H1 (cell line): ENCODE measurements at regions not wholly inside any gene's neighbourhood (a gene's known extent, or its start where the extent isn't known, plus 50 kb on each side); places are given as distances from the start of the nearest gene placed in this dataset.

Experiments
- CTCF ChIA-PET: fragments of 300-600 bp; sonication (Branson Sonifier 250); formaldehyde crosslinking; loops from one replicate; lab custom pipeline; 2021; ENCODE audit not compliant: partially characterized antibody; lab: Charles Lee
- POLR2A ChIA-PET: fragments of 300-600 bp; sonication (Branson Sonifier 250); formaldehyde crosslinking; loops from one replicate; lab custom pipeline; 2021; ENCODE audit warnings: inconsistent platforms; ENCODE audit not compliant: partially characterized antibody; lab: Charles Lee
- DNase-seq, 2 experiments: peaks; one replicate each; pipeline versions ENCODE4 v3.0.0 to v3.0.0-alpha.2; 2010 to 2022; ENCODE audit warnings: low spot score in 2 of 2, low read depth in 1 of 2, mixed read lengths in 1 of 2
- FAIRE-seq: peaks from 2 replicates; lab custom pipeline; 2011; peaks lifted over from hg19 to GRCh38; lab: Jason Lieb, UNC
- H2AFZ ChIP-seq: 2 replicates; pipeline ENCODE4 v1.8.1; 2012; ENCODE audit warnings: low read length, inconsistent platforms
- H2AK5ac ChIP-seq: 2 replicates; pipeline ENCODE4 v1.6.1; 2013; ENCODE audit warnings: low read depth, low read length
- H2BK120ac ChIP-seq: replicated peaks from 2 replicates; pipeline ENCODE3; 2013; ENCODE audit warnings: low read depth, low read length, inconsistent platforms
- H2BK12ac ChIP-seq: 2 replicates; pipeline ENCODE4 v1.6.1; 2013; ENCODE audit warnings: low read depth, low read length
- H2BK15ac ChIP-seq: 2 replicates; pipeline ENCODE4 v1.6.1; 2013; ENCODE audit warnings: low read length
- H2BK20ac ChIP-seq: 2 replicates; pipeline ENCODE4 v1.6.1; 2013; ENCODE audit warnings: low read length
- H2BK5ac ChIP-seq: 2 replicates; pipeline ENCODE4 v1.6.1; 2013; ENCODE audit warnings: low read depth, low read length
- H3K14ac ChIP-seq: 2 replicates; pipeline ENCODE4 v1.6.1; 2013; ENCODE audit warnings: inconsistent platforms; ENCODE audit not compliant: insufficient read length
- H3K18ac ChIP-seq: 2 replicates; pipeline ENCODE4 v1.6.1; 2013; ENCODE audit warnings: low read length; ENCODE audit errors: extremely low read depth
- H3K23ac ChIP-seq: 2 replicates; pipeline ENCODE4 v1.6.1; 2013; ENCODE audit warnings: inconsistent platforms; ENCODE audit not compliant: insufficient read length
- H3K23me2 ChIP-seq: 2 replicates; pipeline ENCODE4 v1.6.1; 2013; ENCODE audit warnings: low read depth, low read length
- H3K27ac ChIP-seq: 2 replicates; pipeline ENCODE4 v1.6.1; 2011; ENCODE audit warnings: low read depth, low read length, inconsistent platforms
- H3K27me3 ChIP-seq, 4 experiments: replicated peaks in 1 of 4; 1 replicate in 1 of 4; 2 replicates in 3 of 4; pipeline versions ENCODE4 v1.6.1 to v1.8.1; 2011 to 2013; ENCODE audit warnings: low read length in 3 of 4, mild to moderate bottlenecking in 3 of 4, inconsistent platforms in 2 of 4, mixed read lengths in 2 of 4, moderate library complexity in 1 of 4; ENCODE audit not compliant: control insufficient read depth in 3 of 4, insufficient read depth in 3 of 4; ENCODE audit errors: extremely low read depth in 1 of 4
- H3K36me3 ChIP-seq, 4 experiments: 2 replicates each; pipeline versions ENCODE4 v1.6.1 to v1.8.1; 2011 to 2013; ENCODE audit warnings: mild to moderate bottlenecking in 4 of 4, low read length in 3 of 4, moderate library complexity in 2 of 4, control low read depth in 1 of 4, inconsistent platforms in 1 of 4; ENCODE audit not compliant: insufficient read depth in 4 of 4, control insufficient read depth in 2 of 4
- H3K4ac ChIP-seq: replicated peaks from 2 replicates; pipeline ENCODE3; 2013; ENCODE audit warnings: low read length, low read depth, mixed read lengths, inconsistent platforms; ENCODE audit not compliant: insufficient read length
- H3K4me1 ChIP-seq, 4 experiments: replicated peaks in 1 of 4; 1 replicate in 1 of 4; 2 replicates in 3 of 4; pipeline versions ENCODE4 v1.6.1 to v1.8.1; 2011 to 2013; ENCODE audit warnings: low read length in 3 of 4, inconsistent platforms in 2 of 4, mixed read lengths in 1 of 4; ENCODE audit not compliant: insufficient read depth in 4 of 4, control insufficient read depth in 3 of 4
- H3K4me2 ChIP-seq, 2 experiments: 2 replicates each; pipeline versions ENCODE4 v1.6.1 to v1.8.1; 2011 to 2013; ENCODE audit warnings: low read depth in 2 of 2, low read length in 2 of 2, control low read depth in 1 of 2, inconsistent platforms in 1 of 2, mild to moderate bottlenecking in 1 of 2; ENCODE audit not compliant: insufficient read depth in 1 of 2
- H3K4me3 ChIP-seq, 4 experiments: fragments of 200-600, 300-600 bp in 1 of 4; sonication (generic), shearing (Covaris generic), sonication (Bioruptor Twin) in 1 of 4; 2 replicates each; pipeline versions ENCODE4 v1.5.1 to v1.8.1; 2011 to 2016; ENCODE audit warnings: low read length in 4 of 4, low read depth in 3 of 4, control low read depth in 2 of 4, inconsistent platforms in 2 of 4, mild to moderate bottlenecking in 2 of 4, mixed read lengths in 1 of 4, moderate library complexity in 1 of 4; ENCODE audit not compliant: insufficient read depth in 2 of 4; ENCODE audit errors: extremely low read depth in 1 of 4
- H3K56ac ChIP-seq: replicated peaks from 2 replicates; pipeline ENCODE3; 2013; ENCODE audit warnings: low read depth, mild to moderate bottlenecking, mixed read lengths, low read length, inconsistent platforms; ENCODE audit not compliant: insufficient read length
- H3K79me1 ChIP-seq: 2 replicates; pipeline ENCODE4 v1.6.1; 2013; ENCODE audit warnings: low read depth, low read length, control low read depth
- H3K79me2 ChIP-seq, 2 experiments: 2 replicates each; pipeline versions ENCODE4 v1.6.1 to v1.8.1; 2012 to 2013; ENCODE audit warnings: low read length in 2 of 2, mild to moderate bottlenecking in 2 of 2, inconsistent platforms in 1 of 2; ENCODE audit not compliant: insufficient read depth in 2 of 2, control insufficient read depth in 1 of 2
- H3K9ac ChIP-seq, 4 experiments: replicated peaks in 1 of 4; 1 replicate in 1 of 4; 2 replicates in 3 of 4; pipeline versions ENCODE4 v1.6.1 to v1.8.1; 2011 to 2013; ENCODE audit warnings: low read depth in 3 of 4, low read length in 3 of 4, control low read depth in 2 of 4, mild to moderate bottlenecking in 2 of 4, moderate library complexity in 2 of 4, inconsistent platforms in 1 of 4; ENCODE audit errors: extremely low read depth in 1 of 4
- H3K9me3 ChIP-seq, 2 experiments: 2 replicates each; pipeline versions ENCODE4 v1.6.1 to v1.8.1; 2012 to 2013; ENCODE audit warnings: mild to moderate bottlenecking in 2 of 2, moderate library complexity in 2 of 2, control low read depth in 1 of 2, inconsistent platforms in 1 of 2, low read depth in 1 of 2, low read length in 1 of 2, mixed read lengths in 1 of 2; ENCODE audit not compliant: insufficient read depth in 2 of 2
- H4K20me1 ChIP-seq, 2 experiments: replicated peaks in 1 of 2; 2 replicates each; pipeline versions ENCODE3 to v1.8.1; 2011 to 2013; ENCODE audit warnings: inconsistent platforms in 2 of 2, low read length in 2 of 2, mild to moderate bottlenecking in 1 of 2; ENCODE audit not compliant: insufficient read depth in 2 of 2, control insufficient read depth in 1 of 2
- H4K5ac ChIP-seq: 2 replicates; pipeline ENCODE4 v1.6.1; 2013; ENCODE audit warnings: low read length, low read depth, mixed read lengths, inconsistent platforms; ENCODE audit not compliant: insufficient read length
- H4K8ac ChIP-seq: 2 replicates; pipeline ENCODE4 v1.8.0; 2013; ENCODE audit warnings: mild to moderate bottlenecking, moderate library complexity, low read length, inconsistent platforms; ENCODE audit not compliant: insufficient read depth; ENCODE audit errors: extremely low read depth
- H4K91ac ChIP-seq: replicated peaks from 2 replicates; pipeline ENCODE3; 2013; ENCODE audit warnings: low read length, mixed read lengths, inconsistent platforms; ENCODE audit not compliant: insufficient read length
- CHD2 ChIP-seq: IDR thresholded peaks from 2 replicates; pipeline ENCODE4 v1.6.1; 2012; ENCODE audit warnings: low read length, improper control_type of control experiment
- GTF2F1 ChIP-seq: IDR thresholded peaks from 2 replicates; pipeline ENCODE4 v1.6.1; 2012; ENCODE audit warnings: low read depth, low read length, improper control_type of control experiment, borderline replicate concordance
- KDM1A ChIP-seq: fragments of 200-600, 300-600 bp; sonication (generic); IDR thresholded peaks from 2 replicates; pipeline ENCODE4 v1.7.1; 2016; ENCODE audit warnings: mild to moderate bottlenecking, low read length, borderline replicate concordance
- TEAD4 ChIP-seq: IDR thresholded peaks from 2 replicates; pipeline ENCODE4 v1.6.1; 2012; ENCODE audit warnings: low read depth, low read length, inconsistent platforms, mixed read lengths
- WGBS, 2 experiments: shearing (Covaris generic) in 1 of 2; methylation state at CpG; one replicate each; pipeline versions ENCODE4 v1.1.6 to v1.1.7; 2013 to 2015; ENCODE audit warnings: low lambda C conversion rate in 2 of 2, mixed read lengths in 2 of 2, inconsistent platforms in 1 of 2, low coverage in 1 of 2, missing lambda C conversion rate in 1 of 2; ENCODE audit not compliant: insufficient replicate concordance in 2 of 2, insufficient coverage in 1 of 2, insufficient read length in 1 of 2; ENCODE audit errors: extremely low coverage in 1 of 2, missing lambda C conversion rate in 1 of 2; 5-methylcytosine and 5-hydroxymethylcytosine counted together
- TF ChIP-seq, protein P1 (sequence below): IDR thresholded peaks from 2 replicates; pipeline ENCODE4 v1.6.1; 2011; ENCODE audit warnings: low read depth, mild to moderate bottlenecking, low read length; ENCODE audit not compliant: insufficient read depth

- Histone ChIP-seq H2AK5ac (no peak overlapping the region), H4K8ac (no peak overlapping the region), H3K56ac (no peak overlapping the region), H2BK20ac (no peak overlapping the region), H4K5ac (no peak overlapping the region), H3K4me2 (no peak overlapping the region), H3K4me3 (no peak overlapping the region), H3K4me1 (peaks cover 0 to 6% (median 1%) of the 10 kb centered on the region in 4 experiments; a peak in 2 of 7 replicates), H3K4ac (no peak overlapping the region), H4K91ac (peak overlapping the region; percentile 45), H3K36me3 (no peaks in the 10 kb centered on the region), H3K79me1 (no peaks in the 10 kb centered on the region), H3K79me2 (no peaks in the 10 kb centered on the region), H2BK120ac (no peak overlapping the region), H3K27ac (no peak overlapping the region), H3K18ac (no peak overlapping the region), H3K23ac (no peak overlapping the region), H3K9me3 (no peaks in the 10 kb centered on the region), H3K14ac (no peak overlapping the region), H3K9ac (no peak overlapping the region), H2BK12ac (peak overlapping the region; percentile 62; the same call in 1 of the 2 replicates), H4K20me1 (no peaks in the 10 kb centered on the region), H2AFZ (peak overlapping the region; percentile 5; the same call in 1 of the 2 replicates), H2BK5ac (no peak overlapping the region), H3K27me3 (no peaks in the 10 kb centered on the region), H2BK15ac (no peak overlapping the region; the same call in 1 of the 2 replicates), H3K23me2 (no peaks in the 10 kb centered on the region)
- TF ChIP-seq KDM1A, result no peak
- TF ChIP-seq, protein P1, sequence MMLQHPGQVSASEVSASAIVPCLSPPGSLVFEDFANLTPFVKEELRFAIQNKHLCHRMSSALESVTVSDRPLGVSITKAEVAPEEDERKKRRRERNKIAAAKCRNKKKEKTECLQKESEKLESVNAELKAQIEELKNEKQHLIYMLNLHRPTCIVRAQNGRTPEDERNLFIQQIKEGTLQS, result no peak
- TF ChIP-seq TEAD4, result no peak
- no peak for TF ChIP-seq GTF2F1
- TF ChIP-seq CHD2, result no peak
- POLR2A ChIA-PET, result no interaction called here
- CTCF ChIA-PET, result interaction anchor here (1.0 to 1.2 kb wide), 2 partner anchors 31 to 327 kb away, joined by 3 read pairs; no protein-coding TSS in a partner anchor
- DNase-seq (no peak), FAIRE-seq (no peak)
- WGBS, 2 experiments, result 77% methylated on average over 4 of the region's 5 CpGs; no CpG with 5 or more reads in 1 of the 2 experiments
Observed at GRCh38 chr5:117013280-117013877, 438.8 kb upstream of the SEMA6A start.
